Upper lobe of left lung (tissue), 4 donors: ENCODE measurements at regions not wholly inside any gene's neighbourhood (a gene's known extent, or its start where the extent isn't known, plus 50 kb on each side); places are given as distances from the start of the nearest gene placed in this dataset.

Experiments
- CTCF ChIP-seq, 6 experiments: fragments of 450-650 bp in 4 of 6; fragments of 200-600 bp in 2 of 6; sonication (generic) in 2 of 6; IDR thresholded peaks; one replicate each; pipeline ENCODE4 v1.5.1; 2016 to 2019; ENCODE audit warnings: antibody characterized with exemption in 6 of 6
- EP300 ChIP-seq, 4 donors: sonication (generic); formaldehyde crosslinking; IDR thresholded peaks; one replicate each; pipeline ENCODE4 v1.5.1; 2017; ENCODE audit warnings: antibody characterized with exemption in 4 of 4, control low read depth in 2 of 4
- POLR2A ChIP-seq, 4 donors: fragments of 450-650 bp; IDR thresholded peaks; one replicate each; pipeline ENCODE4 v1.5.1; 2016 to 2017; ENCODE audit warnings: antibody characterized with exemption in 4 of 4, mild to moderate bottlenecking in 2 of 4
- POLR2AphosphoS5 ChIP-seq, 2 donors: sonication (generic); formaldehyde crosslinking; IDR thresholded peaks; one replicate each; pipeline ENCODE4 v1.5.1; 2017; ENCODE audit warnings: antibody characterized with exemption in 2 of 2

DNA sequence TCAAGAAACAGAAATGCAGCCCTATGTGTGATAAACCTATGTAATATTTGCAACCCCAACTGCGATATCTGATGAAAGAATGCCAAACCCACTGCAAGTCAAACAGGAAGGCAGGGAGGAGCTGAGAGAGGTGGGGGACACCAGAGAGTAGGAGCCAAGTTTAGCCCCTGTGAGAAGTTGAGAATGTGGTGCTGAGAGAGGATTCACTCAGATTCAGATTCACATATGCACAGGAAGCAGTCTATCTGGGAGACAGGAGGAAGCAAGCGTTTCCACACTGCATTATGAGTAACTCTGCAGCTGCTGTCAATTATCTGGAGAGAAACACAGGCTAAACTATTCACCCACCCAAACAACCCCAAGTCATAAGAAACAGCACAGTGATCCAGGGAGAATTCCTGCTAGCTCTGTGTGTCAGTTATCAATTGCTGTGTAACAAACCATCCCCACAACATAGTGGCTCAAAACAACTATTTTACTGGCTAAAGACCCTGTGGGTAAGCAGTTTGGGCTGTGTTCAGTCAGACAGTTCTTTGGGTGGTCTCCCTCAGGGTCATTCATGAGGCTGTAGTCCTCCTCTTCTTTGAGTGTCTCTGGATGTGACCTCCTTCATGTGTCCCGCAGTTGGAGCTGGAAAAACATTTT, 161.9 kb upstream of the RAI14 start:
- TF ChIP-seq POLR2AphosphoS5 (IDR thresholded peaks at IDR 0.05) (no peak), CTCF (IDR thresholded peaks at IDR 0.05) (no peak), POLR2A (IDR thresholded peaks at IDR 0.05) (no peak), EP300 (IDR thresholded peaks at IDR 0.05) (no peak)
